Stimulated activated effector memory CD8-positive, alpha-beta T cell treated with anti-CD3 and anti-CD28 coated beads, Interleukin-12 subunit alpha, Interleukin-12 subunit beta, amount 100 ng/mL, for 72 hours (primary cell): ENCODE measurements at regions not wholly inside any gene's neighbourhood (a gene's known extent, or its start where the extent isn't known, plus 50 kb on each side); places are given as distances from the start of the nearest gene placed in this dataset.
"Not testable (repeated sequence)": the region's sequence is repeated elsewhere in the genome, so short reads cannot be mapped to it uniquely, and the experiment has no call there.

Experiments used
- ATAC-seq: fragments of 150-1000 bp; cut with Tn5 transposase; 2 replicates; pipeline ENCODE4 v1.10.0; 2021
- DNase-seq, 2 donors: peaks; one replicate each; pipeline ENCODE4 v3.0.0; 2021 to 2022; ENCODE audit warnings: low spot score in 2 of 2
- H3K27ac Mint-ChIP-seq: one replicate; pipeline ENCODE4 v1.8.0; 2022; ENCODE audit warnings: mild to moderate bottlenecking, mixed read lengths
- H3K36me3 Mint-ChIP-seq: one replicate; pipeline ENCODE4 v1.8.0; 2022; ENCODE audit warnings: mild to moderate bottlenecking, mixed read lengths
- H3K4me1 Mint-ChIP-seq: one replicate; pipeline ENCODE4 v1.8.0; 2022; ENCODE audit warnings: mixed read lengths
- H3K4me3 Mint-ChIP-seq: one replicate; pipeline ENCODE4 v1.8.0; 2022; ENCODE audit warnings: mild to moderate bottlenecking, mixed read lengths
- H3K9me3 Mint-ChIP-seq: one replicate; pipeline ENCODE4 v1.8.0; 2022; ENCODE audit warnings: mixed read lengths

GRCh38 chr5:119299242-119299614, 56.6 kb upstream of the TNFAIP8 start:
- ATAC-seq, DNase-seq, H3K9me3 Mint-ChIP-seq: not testable (repeated sequence)
- Mint-ChIP-seq H3K4me3 (peak overlapping the region; percentile 79), H3K4me1 (peaks cover 64% of the 10 kb centered on the region), H3K27ac (peak overlapping the region; percentile 93), H3K36me3 (peaks cover 22% of the 10 kb centered on the region)

GRCh38 chr5:119299615-119300310, 56.1 kb upstream of the TNFAIP8 start:
- DNase-seq, result peak; percentile 62 to 87
- H3K27ac Mint-ChIP-seq, result peak overlapping the region; percentile 93
- peak; percentile 39 for ATAC-seq

GRCh38 chr5:119300311-119300670, 55.5 kb upstream of the TNFAIP8 start:
- Mint-ChIP-seq H3K4me1 (peaks cover 71% of the 10 kb centered on the region), H3K36me3 (peaks cover 26% of the 10 kb centered on the region), H3K9me3 (peaks cover 2% of the 10 kb centered on the region), H3K27ac (peak overlapping the region; percentile 93), H3K4me3 (peak overlapping the region; percentile 79)
- DNase-seq (no peak), ATAC-seq (no peak)

More at GRCh38 chr5:119299615-119300310, 56.1 kb upstream of the TNFAIP8 start:
- peak overlapping the region; percentile 79 for H3K4me3 Mint-ChIP-seq
- not testable (repeated sequence) for H3K9me3 Mint-ChIP-seq
- peaks cover 69% of the 10 kb centered on the region for H3K4me1 Mint-ChIP-seq
- H3K36me3 Mint-ChIP-seq, result peaks cover 26% of the 10 kb centered on the region

- peaks cover 2% of the 10 kb centered on the region for H3K9me3 Mint-ChIP-seq
- H3K4me1 Mint-ChIP-seq, result peaks cover 81% of the 10 kb centered on the region
- peak overlapping the region; percentile 79 for H3K4me3 Mint-ChIP-seq
- peak overlapping the region; percentile 93 for H3K27ac Mint-ChIP-seq
- ATAC-seq (no peak), DNase-seq (no peak)
- H3K36me3 Mint-ChIP-seq, result peaks cover 27% of the 10 kb centered on the region
Measured at GRCh38 chr5:119301210-119301609, 54.6 kb upstream of the TNFAIP8 start.

- H3K4me1 Mint-ChIP-seq, result peaks cover 80% of the 10 kb centered on the region
- peak overlapping the region; percentile 86 for H3K27ac Mint-ChIP-seq
- H3K4me3 Mint-ChIP-seq, result no peak overlapping the region
- peaks cover under 1% of the 10 kb centered on the region for H3K9me3 Mint-ChIP-seq
- H3K36me3 Mint-ChIP-seq, result peaks cover 31% of the 10 kb centered on the region
- ATAC-seq (no peak), DNase-seq (no peak)
Measured at GRCh38 chr5:119301906-119302305, 53.9 kb upstream of the TNFAIP8 start.

GRCh38 chr5:119302449-119302848, 53.4 kb upstream of the TNFAIP8 start:
- H3K36me3 Mint-ChIP-seq, result peaks cover 31% of the 10 kb centered on the region

GRCh38 chr5:119302916-119303897, 52.6 kb upstream of the TNFAIP8 start:
- Mint-ChIP-seq H3K27ac (peak overlapping the region; percentile 86), H3K4me1 (peaks cover 81% of the 10 kb centered on the region), H3K36me3 (peaks cover 34% of the 10 kb centered on the region), H3K9me3 (no peaks in the 10 kb centered on the region), H3K4me3 (peak overlapping the region; percentile 29)
- peak; percentile 72 for ATAC-seq
- DNase-seq, result no peak

More at GRCh38 chr5:119302449-119302848, 53.4 kb upstream of the TNFAIP8 start:
- Mint-ChIP-seq H3K4me3 (peak overlapping the region; percentile 29), H3K4me1 (peaks cover 77% of the 10 kb centered on the region), H3K9me3 (no peaks in the 10 kb centered on the region), H3K27ac (peak overlapping the region; percentile 86)
- ATAC-seq (no peak), DNase-seq (no peak)

- Mint-ChIP-seq H3K36me3 (peaks cover 48% of the 10 kb centered on the region), H3K27ac (peak overlapping the region; percentile 86), H3K4me1 (peaks cover 83% of the 10 kb centered on the region)
Measured at GRCh38 chr5:119304439-119305211, 51.2 kb upstream of the TNFAIP8 start.

More at GRCh38 chr5:119304439-119305211, 51.2 kb upstream of the TNFAIP8 start:
- DNase-seq (no peak), ATAC-seq (no peak)
- Mint-ChIP-seq H3K9me3 (no peaks in the 10 kb centered on the region), H3K4me3 (no peak overlapping the region)
